ENCODE measurements at regions not wholly inside any gene's neighbourhood (a gene's known extent, or its start where the extent isn't known, plus 50 kb on each side); places are given as distances from the start of the nearest gene placed in this dataset.
"Not testable (repeated sequence)": the region's sequence is repeated elsewhere in the genome, so short reads cannot be mapped to it uniquely, and the experiment has no call there.

- H3K4me3 ChIP-seq (ENCODE audit: low read depth, low read length): no peak overlapping the region
- TF ChIP-seq CTCF (IDR thresholded peaks at IDR 0.05; ENCODE audit: borderline replicate concordance, insufficient read depth, low read depth, low read length): no peak
Measured at GRCh38 chr20:22963581-22963980, 71.5 kb upstream of the SSTR4 start.

- no peak for TF ChIP-seq CTCF (IDR thresholded peaks at IDR 0.05; ENCODE audit: borderline replicate concordance, insufficient read depth, low read depth, low read length)
Measured at GRCh38 chr20:22966787-22967464, 68.2 kb upstream of the SSTR4 start.

GRCh38 chr20:22967706-22968105, 67.4 kb upstream of the SSTR4 start:
- H3K4me3 ChIP-seq (ENCODE audit: low read depth, low read length): not testable (repeated sequence)

More at GRCh38 chr20:22966787-22967464, 68.2 kb upstream of the SSTR4 start:
- H3K4me3 ChIP-seq (ENCODE audit: low read depth, low read length): no peak overlapping the region

- H3K4me3 ChIP-seq (ENCODE audit: low read depth, low read length): not testable (repeated sequence)
Measured at GRCh38 chr20:22969031-22969430, 66.1 kb upstream of the SSTR4 start.

- not testable (repeated sequence) for H3K4me3 ChIP-seq (ENCODE audit: low read depth, low read length)
Measured at GRCh38 chr20:22971077-22971476, 64.0 kb upstream of the SSTR4 start.

- no peak overlapping the region for H3K4me3 ChIP-seq (ENCODE audit: low read depth, low read length)
- TF ChIP-seq CTCF (IDR thresholded peaks at IDR 0.05; ENCODE audit: borderline replicate concordance, insufficient read depth, low read depth, low read length): peak; percentile 54
Measured at GRCh38 chr20:22974354-22974753, 60.8 kb upstream of the SSTR4 start.

- no peak for TF ChIP-seq CTCF (IDR thresholded peaks at IDR 0.05; ENCODE audit: borderline replicate concordance, insufficient read depth, low read depth, low read length)
- H3K4me3 ChIP-seq (ENCODE audit: low read depth, low read length): no peak overlapping the region
Measured at GRCh38 chr20:22977047-22977785, 57.9 kb upstream of the SSTR4 start.

- no peak overlapping the region for H3K4me3 ChIP-seq (ENCODE audit: low read depth, low read length)
- no peak for TF ChIP-seq CTCF (IDR thresholded peaks at IDR 0.05; ENCODE audit: borderline replicate concordance, insufficient read depth, low read depth, low read length)
Measured at GRCh38 chr20:22984008-22984407, 51.1 kb upstream of the SSTR4 start.

Measured in GM12875 (cell line).